Thymus (tissue), 11 donors: ENCODE measurements at regions not wholly inside any gene's neighbourhood (a gene's known extent, or its start where the extent isn't known, plus 50 kb on each side); places are given as distances from the start of the nearest gene placed in this dataset.

Experiments used
- DNase-seq, 9 donors: peaks; one replicate each; pipeline ENCODE4 v3.0.0-alpha.2; 2013; ENCODE audit warnings: low spot score in 9 of 9, low read depth in 6 of 9, missing footprints in 1 of 9
- H3K27ac ChIP-seq, 2 donors: one replicate each; pipeline ENCODE4 v1.5.1; 2013; ENCODE audit warnings: control low read depth in 1 of 2, low read depth in 1 of 2, low read length in 1 of 2, mild to moderate bottlenecking in 1 of 2, moderate library complexity in 1 of 2
- H3K27me3 ChIP-seq, 2 donors: one replicate each; pipeline ENCODE4 v1.5.1; 2013; ENCODE audit warnings: low read length in 1 of 2; ENCODE audit not compliant: control insufficient read depth in 2 of 2, insufficient read depth in 1 of 2
- H3K36me3 ChIP-seq, 2 donors: one replicate each; pipeline ENCODE4 v1.5.1; 2013; ENCODE audit warnings: low read length in 1 of 2, mild to moderate bottlenecking in 1 of 2, moderate library complexity in 1 of 2; ENCODE audit not compliant: control insufficient read depth in 2 of 2, insufficient read depth in 2 of 2
- H3K4me1 ChIP-seq, 2 donors: one replicate each; pipeline ENCODE4 v1.5.1; 2013; ENCODE audit warnings: low read length in 2 of 2; ENCODE audit not compliant: control insufficient read depth in 2 of 2, insufficient read depth in 2 of 2
- H3K4me3 ChIP-seq, 2 donors: one replicate each; pipeline ENCODE4 v1.5.1; 2013; ENCODE audit warnings: low read length in 2 of 2, control low read depth in 1 of 2, mild to moderate bottlenecking in 1 of 2
- H3K9me3 ChIP-seq, 2 donors: one replicate each; pipeline ENCODE4 v1.5.1; 2013; ENCODE audit warnings: low read length in 1 of 2, mild to moderate bottlenecking in 1 of 2; ENCODE audit not compliant: control insufficient read depth in 2 of 2, insufficient read depth in 1 of 2
- WGBS: extraction: QIAGEN DNeasy Blood & Tissue Kit; methylation state at CpG from one replicate; pipeline ENCODE4 v1.1.7; 2013; 5-methylcytosine and 5-hydroxymethylcytosine counted together
- donor health status: healthy.

GRCh38 chr13:109425821-109426689, 360.3 kb downstream of the IRS2 start:
- Histone ChIP-seq H3K4me1 (peaks cover 0 to 3% of the 10 kb centered on the region in 2 donors), H3K4me3 (no peak overlapping the region), H3K27ac (no peak overlapping the region), H3K36me3 (no peaks in the 10 kb centered on the region), H3K9me3 (no peaks in the 10 kb centered on the region), H3K27me3 (no peaks in the 10 kb centered on the region)
- no peak for DNase-seq
- WGBS = 84% methylated on average over 5 of the region's 5 CpGs

- Histone ChIP-seq H3K4me1 (peaks cover 0 to 3% of the 10 kb centered on the region in 2 donors), H3K27me3 (no peaks in the 10 kb centered on the region), H3K4me3 (no peak overlapping the region), H3K36me3 (no peaks in the 10 kb centered on the region), H3K9me3 (no peaks in the 10 kb centered on the region), H3K27ac (no peak overlapping the region)
- 22% methylated on average over 4 of the region's 4 CpGs for WGBS
- peak in 8 of 9 donors; percentile 1 to 72 (median 32) for DNase-seq
These were observed 364.2 kb downstream of the IRS2 start for GRCh38 chr13:109422161-109422560.

GRCh38 chr13:109419896-109420295, 366.5 kb downstream of the IRS2 start:
- Histone ChIP-seq H3K27me3 (no peaks in the 10 kb centered on the region), H3K27ac (no peak overlapping the region), H3K9me3 (no peaks in the 10 kb centered on the region), H3K4me1 (peaks cover 0 to 3% of the 10 kb centered on the region in 2 donors), H3K36me3 (no peaks in the 10 kb centered on the region), H3K4me3 (no peak overlapping the region)
- no peak for DNase-seq
- WGBS = 91% methylated on average over 4 of the region's 4 CpGs

- H3K4me1 ChIP-seq = peaks cover 0 to 3% of the 10 kb centered on the region in 2 donors
- H3K36me3 ChIP-seq = no peaks in the 10 kb centered on the region
- no peak for DNase-seq
- H3K27ac ChIP-seq = no peak overlapping the region
- no peak overlapping the region for H3K4me3 ChIP-seq
- no peaks in the 10 kb centered on the region for H3K27me3 ChIP-seq
- H3K9me3 ChIP-seq = no peaks in the 10 kb centered on the region
These were observed 368.3 kb downstream of the IRS2 start for GRCh38 chr13:109418111-109418510.

- WGBS = 91% methylated on average over 12 of the region's 12 CpGs
- DNase-seq = no peak
- no peak overlapping the region for H3K4me3 ChIP-seq
- peaks cover 0 to 1% of the 10 kb centered on the region in 2 donors for H3K9me3 ChIP-seq
- no peaks in the 10 kb centered on the region for H3K36me3 ChIP-seq
- H3K27ac ChIP-seq = no peak overlapping the region
- H3K27me3 ChIP-seq = no peaks in the 10 kb centered on the region
- H3K4me1 ChIP-seq = peaks cover 0 to 8% of the 10 kb centered on the region in 2 donors
These were observed 370.4 kb downstream of the IRS2 start for GRCh38 chr13:109416001-109416400.

- peaks cover 0 to 8% of the 10 kb centered on the region in 2 donors for H3K4me1 ChIP-seq
- H3K27ac ChIP-seq = no peak overlapping the region
- peaks cover 0 to 1% of the 10 kb centered on the region in 2 donors for H3K9me3 ChIP-seq
- no peaks in the 10 kb centered on the region for H3K36me3 ChIP-seq
- DNase-seq = no peak
- WGBS = 95% methylated on average over 4 of the region's 4 CpGs
- no peaks in the 10 kb centered on the region for H3K27me3 ChIP-seq
- no peak overlapping the region for H3K4me3 ChIP-seq
These were observed 371.3 kb downstream of the IRS2 start for GRCh38 chr13:109415057-109415456.

- Histone ChIP-seq H3K27me3 (no peaks in the 10 kb centered on the region), H3K4me3 (no peak overlapping the region), H3K36me3 (no peaks in the 10 kb centered on the region), H3K27ac (no peak overlapping the region), H3K4me1 (peaks cover 0 to 8% of the 10 kb centered on the region in 2 donors), H3K9me3 (peaks cover 0 to 1% of the 10 kb centered on the region in 2 donors)
- 42% methylated on average over 14 of the region's 14 CpGs for WGBS
- peak in 3 of 9 donors; percentile 5 to 47 (median 13) for DNase-seq
These were observed 374.0 kb downstream of the IRS2 start for GRCh38 chr13:109412283-109412901.

GRCh38 chr13:109410868-109411267, 375.5 kb downstream of the IRS2 start:
- peaks cover 0 to 8% of the 10 kb centered on the region in 2 donors for H3K4me1 ChIP-seq
- H3K27me3 ChIP-seq = no peaks in the 10 kb centered on the region
- peaks cover 0 to 1% of the 10 kb centered on the region in 2 donors for H3K9me3 ChIP-seq
- 92% methylated on average over 11 of the region's 11 CpGs for WGBS
- no peak overlapping the region for H3K4me3 ChIP-seq
- no peak overlapping the region for H3K27ac ChIP-seq
- no peaks in the 10 kb centered on the region for H3K36me3 ChIP-seq
- DNase-seq = no peak
